OCI-LY7 (cell line): ENCODE measurements at regions not wholly inside any gene's neighbourhood (a gene's known extent, or its start where the extent isn't known, plus 50 kb on each side); places are given as distances from the start of the nearest gene placed in this dataset.

Experiments
- BruUV-seq: library from RNA; stranded (reverse); fragments of 400-500 nt; replicated peaks from 2 replicates; lab custom pipeline; 2021; lab: Mats Ljungman, UMichigan
- CTCF ChIA-PET: fragments of 300-600 bp; sonication (Branson Sonifier 250); formaldehyde crosslinking; loops from one replicate; lab custom pipeline; 2022; ENCODE audit warnings: antibody characterized with exemption; ENCODE audit not compliant: unreplicated experiment; lab: Charles Lee
- POLR2A ChIA-PET: fragments of 300-600 bp; sonication (Branson Sonifier 250); formaldehyde crosslinking; loops from one replicate; lab custom pipeline; 2022; ENCODE audit warnings: antibody characterized with exemption; lab: Charles Lee
- DNase-seq: peaks from one replicate; pipeline ENCODE4 v3.0.0-alpha.2; 2015; ENCODE audit warnings: low spot score
- H2AFZ ChIP-seq: fragments of 200-600 bp; sonication (generic), shearing (Covaris generic); 2 replicates; pipeline ENCODE4 v1.6.1; 2014; ENCODE audit warnings: mild to moderate bottlenecking, antibody characterized with exemption, low read length, moderate library complexity
- H3K27ac ChIP-seq: fragments of 200-600 bp; sonication (generic); 2 replicates; pipeline ENCODE4 v1.5.1; 2014; ENCODE audit warnings: mixed run types, low read depth, mild to moderate bottlenecking, moderate library complexity, low read length, inconsistent platforms; ENCODE audit not compliant: poor library complexity, severe bottlenecking
- H3K36me3 ChIP-seq: fragments of 200-600 bp; sonication (generic); 2 replicates; pipeline ENCODE4 v1.6.1; 2014; ENCODE audit warnings: mild to moderate bottlenecking, antibody characterized with exemption, low read length, moderate library complexity, mixed read lengths; ENCODE audit not compliant: insufficient read depth
- H3K4me1 ChIP-seq: fragments of 200-600 bp; sonication (generic); 2 replicates; pipeline ENCODE4 v1.5.1; 2014; ENCODE audit warnings: mild to moderate bottlenecking, low read length; ENCODE audit not compliant: insufficient read depth, poor library complexity, severe bottlenecking
- H3K4me2 ChIP-seq: fragments of 200-600 bp; sonication (generic); 2 replicates; pipeline ENCODE4 v1.6.1; 2014; ENCODE audit warnings: mild to moderate bottlenecking, low read length
- H3K4me3 ChIP-seq: fragments of 200-600 bp; sonication (generic); 2 replicates; pipeline ENCODE4 v1.5.1; 2014; ENCODE audit warnings: mild to moderate bottlenecking, low read depth, low read length; ENCODE audit not compliant: poor library complexity, severe bottlenecking
- H3K79me2 ChIP-seq: fragments of 200-600 bp; sonication (generic); 2 replicates; pipeline ENCODE4 v1.6.1; 2016; ENCODE audit warnings: low read depth, mild to moderate bottlenecking, low read length, moderate library complexity, mixed read lengths; ENCODE audit not compliant: insufficient read depth
- H3K9me2 ChIP-seq: fragments of 200-600 bp; sonication (generic); 2 replicates; pipeline ENCODE4 v1.6.1; 2016; ENCODE audit warnings: mild to moderate bottlenecking, low read length, mixed read lengths; ENCODE audit not compliant: insufficient read depth
- H3K9me3 ChIP-seq: fragments of 200-600 bp; sonication (generic); 2 replicates; pipeline ENCODE4 v1.6.1; 2014; ENCODE audit warnings: mild to moderate bottlenecking, mixed run types, low read length, mixed read lengths
- H4K20me1 ChIP-seq: fragments of 200-600 bp; sonication (generic); 2 replicates; pipeline ENCODE4 v1.6.1; 2014; ENCODE audit warnings: mild to moderate bottlenecking, antibody characterized with exemption, low read length, moderate library complexity, mixed read lengths; ENCODE audit not compliant: insufficient read depth
- CTCF ChIP-seq: fragments of 200-600 bp; sonication (generic); conservative IDR thresholded peaks from 2 replicates; pipeline ENCODE4 v1.5.1; 2014; ENCODE audit warnings: mild to moderate bottlenecking, antibody characterized with exemption, low read length, moderate library complexity, mixed read lengths
- EZH2phosphoT487 ChIP-seq: fragments of 200-600 bp; sonication (generic); IDR thresholded peaks from 2 replicates; pipeline ENCODE4 v1.6.1; 2018; ENCODE audit warnings: low read depth, borderline replicate concordance, mild to moderate bottlenecking, mixed run types, antibody characterized with exemption, low read length, moderate library complexity, mixed read lengths
- intact Hi-C: fragments of 100-400 bp; cut with micrococcal nuclease; formaldehyde crosslinking; loops from one replicate; pipeline ENCODE4 v1.10.0; 2022; ENCODE audit not compliant: unreplicated experiment

- Histone ChIP-seq H3K4me3 (no peak overlapping the region), H4K20me1 (no peaks in the 10 kb centered on the region), H3K9me3 (no peaks in the 10 kb centered on the region), H3K9me2 (no peaks in the 10 kb centered on the region), H3K36me3 (no peaks in the 10 kb centered on the region), H2AFZ (no peak overlapping the region), H3K4me1 (no peaks in the 10 kb centered on the region), H3K27ac (no peak overlapping the region), H3K79me2 (no peaks in the 10 kb centered on the region), H3K4me2 (no peak overlapping the region)
- intact Hi-C loops: no loop called here
- no peak for DNase-seq
- CTCF ChIA-PET: no interaction called here
- POLR2A ChIA-PET: no interaction called here
- no TSS peak for BruUV-seq
- TF ChIP-seq EZH2phosphoT487 (no peak), CTCF (no peak)
These were observed 291.4 kb upstream of the RND3 start for GRCh38 chr2:150778828-150779227.

GRCh38 chr2:150769421-150769820, 282.0 kb upstream of the RND3 start:
- POLR2A ChIA-PET: no interaction called here
- Histone ChIP-seq H3K4me2 (no peak overlapping the region), H2AFZ (no peak overlapping the region), H3K36me3 (no peaks in the 10 kb centered on the region), H3K27ac (no peak overlapping the region), H3K9me3 (no peaks in the 10 kb centered on the region), H3K4me1 (no peaks in the 10 kb centered on the region), H3K9me2 (no peaks in the 10 kb centered on the region), H3K4me3 (no peak overlapping the region), H3K79me2 (no peaks in the 10 kb centered on the region), H4K20me1 (no peaks in the 10 kb centered on the region)
- CTCF ChIA-PET: no interaction called here
- BruUV-seq: no TSS peak
- DNase-seq: no peak
- TF ChIP-seq CTCF: no peak
- no peak for TF ChIP-seq EZH2phosphoT487
- intact Hi-C loops: no loop called here

GRCh38 chr2:150767991-150768746, 280.7 kb upstream of the RND3 start:
- intact Hi-C loops: no loop called here
- Histone ChIP-seq H3K36me3 (no peaks in the 10 kb centered on the region), H3K4me2 (no peak overlapping the region), H3K4me3 (no peak overlapping the region), H3K4me1 (no peaks in the 10 kb centered on the region), H3K27ac (no peak overlapping the region), H3K9me2 (no peaks in the 10 kb centered on the region), H3K79me2 (no peaks in the 10 kb centered on the region), H2AFZ (no peak overlapping the region), H4K20me1 (no peaks in the 10 kb centered on the region), H3K9me3 (no peaks in the 10 kb centered on the region)
- no TSS peak for BruUV-seq
- ChIA-PET POLR2A (interaction anchor here (0.6 to 1.0 kb wide), 5 partner anchors 19 to 875 kb away, joined by 3 to 5 read pairs (median 3); no protein-coding TSS in a partner anchor), CTCF (no interaction called here)
- TF ChIP-seq EZH2phosphoT487: no peak
- no peak for TF ChIP-seq CTCF
- DNase-seq: no peak
